ENCODE measurements at regions not wholly inside any gene's neighbourhood (a gene's known extent, or its start where the extent isn't known, plus 50 kb on each side); places are given as distances from the start of the nearest gene placed in this dataset.

GRCh38 chr20:54379893-54380584 lies 95.4 kb upstream of the DOK5 start:
- Mint-ChIP-seq H3K9me3 (peaks cover 5% of the 10 kb centered on the region), H3K27me3 (peaks cover 54% of the 10 kb centered on the region), H3K4me3 (no peak overlapping the region), H3K4me1 (no peaks in the 10 kb centered on the region), H3K27ac (ENCODE audit: low read depth) (no peak overlapping the region), H3K36me3 (ENCODE audit: insufficient read depth) (no peaks in the 10 kb centered on the region)
- DNase-seq (ENCODE audit: low spot score in 2 of 2) (no peak), ATAC-seq (replicated peaks; ENCODE audit: extremely low read depth, poor library complexity, severe bottlenecking) (no peak)

GRCh38 chr20:54382419-54382818 lies 93.0 kb upstream of the DOK5 start:
- no peaks in the 10 kb centered on the region for H3K4me1 Mint-ChIP-seq
- ATAC-seq (replicated peaks; ENCODE audit: extremely low read depth, poor library complexity, severe bottlenecking) (no peak), DNase-seq (ENCODE audit: low spot score in 2 of 2) (no peak)
- H3K9me3 Mint-ChIP-seq: peaks cover 5% of the 10 kb centered on the region
- no peaks in the 10 kb centered on the region for H3K36me3 Mint-ChIP-seq (ENCODE audit: insufficient read depth)
- H3K27me3 Mint-ChIP-seq: peaks cover 63% of the 10 kb centered on the region
- H3K27ac Mint-ChIP-seq (ENCODE audit: low read depth): no peak overlapping the region
- H3K4me3 Mint-ChIP-seq: no peak overlapping the region

GRCh38 chr20:54385746-54386145 lies 89.6 kb upstream of the DOK5 start:
- no peaks in the 10 kb centered on the region for H3K36me3 Mint-ChIP-seq (ENCODE audit: insufficient read depth)
- H3K9me3 Mint-ChIP-seq: peaks cover 5% of the 10 kb centered on the region
- ATAC-seq (replicated peaks; ENCODE audit: extremely low read depth, poor library complexity, severe bottlenecking) (no peak), DNase-seq (ENCODE audit: low spot score in 2 of 2) (no peak)
- H3K4me1 Mint-ChIP-seq: no peaks in the 10 kb centered on the region
- no peak overlapping the region for H3K27ac Mint-ChIP-seq (ENCODE audit: low read depth)
- H3K4me3 Mint-ChIP-seq: no peak overlapping the region
- H3K27me3 Mint-ChIP-seq: peaks cover 52% of the 10 kb centered on the region

GRCh38 chr20:54389596-54390280 lies 85.7 kb upstream of the DOK5 start:
- Mint-ChIP-seq H3K4me3 (no peak overlapping the region), H3K9me3 (no peaks in the 10 kb centered on the region), H3K27ac (ENCODE audit: low read depth) (no peak overlapping the region), H3K4me1 (no peaks in the 10 kb centered on the region), H3K27me3 (peaks cover 12% of the 10 kb centered on the region), H3K36me3 (ENCODE audit: insufficient read depth) (no peaks in the 10 kb centered on the region)
- ATAC-seq (replicated peaks; ENCODE audit: extremely low read depth, poor library complexity, severe bottlenecking) (no peak), DNase-seq (ENCODE audit: low spot score in 2 of 2) (no peak)

GRCh38 chr20:54397292-54398140 lies 77.9 kb upstream of the DOK5 start:
- Mint-ChIP-seq H3K27me3 (peaks cover 11% of the 10 kb centered on the region), H3K36me3 (ENCODE audit: insufficient read depth) (no peaks in the 10 kb centered on the region), H3K4me3 (no peak overlapping the region), H3K27ac (ENCODE audit: low read depth) (no peak overlapping the region), H3K4me1 (no peaks in the 10 kb centered on the region), H3K9me3 (no peaks in the 10 kb centered on the region)
- DNase-seq (ENCODE audit: low spot score in 2 of 2): no peak
- ATAC-seq (replicated peaks; ENCODE audit: extremely low read depth, poor library complexity, severe bottlenecking): no peak

- H3K36me3 Mint-ChIP-seq (ENCODE audit: insufficient read depth): no peaks in the 10 kb centered on the region
- no peak overlapping the region for H3K27ac Mint-ChIP-seq (ENCODE audit: low read depth)
- DNase-seq (ENCODE audit: low spot score in 2 of 2) (no peak), ATAC-seq (replicated peaks; ENCODE audit: extremely low read depth, poor library complexity, severe bottlenecking) (no peak)
- no peaks in the 10 kb centered on the region for H3K9me3 Mint-ChIP-seq
- no peaks in the 10 kb centered on the region for H3K4me1 Mint-ChIP-seq
- peaks cover 15% of the 10 kb centered on the region for H3K27me3 Mint-ChIP-seq
- H3K4me3 Mint-ChIP-seq: no peak overlapping the region
Observed at GRCh38 chr20:54398814-54399213, 76.6 kb upstream of the DOK5 start.

- H3K9me3 Mint-ChIP-seq: no peaks in the 10 kb centered on the region
- H3K27ac Mint-ChIP-seq (ENCODE audit: low read depth): no peak overlapping the region
- ATAC-seq (replicated peaks; ENCODE audit: extremely low read depth, poor library complexity, severe bottlenecking) (no peak), DNase-seq (ENCODE audit: low spot score in 2 of 2) (no peak)
- peaks cover 40% of the 10 kb centered on the region for H3K27me3 Mint-ChIP-seq
- H3K36me3 Mint-ChIP-seq (ENCODE audit: insufficient read depth): no peaks in the 10 kb centered on the region
- no peak overlapping the region for H3K4me3 Mint-ChIP-seq
- H3K4me1 Mint-ChIP-seq: no peaks in the 10 kb centered on the region
Observed at GRCh38 chr20:54405540-54405939, 69.9 kb upstream of the DOK5 start.

GRCh38 chr20:54407459-54407858 lies 67.9 kb upstream of the DOK5 start:
- H3K27me3 Mint-ChIP-seq: peaks cover 29% of the 10 kb centered on the region
- no peak for ATAC-seq (replicated peaks; ENCODE audit: extremely low read depth, poor library complexity, severe bottlenecking)

GRCh38 chr20:54415967-54416366 lies 59.4 kb upstream of the DOK5 start:
- ATAC-seq (replicated peaks; ENCODE audit: extremely low read depth, poor library complexity, severe bottlenecking): no peak
- DNase-seq (ENCODE audit: low spot score in 2 of 2): no peak
- Mint-ChIP-seq H3K9me3 (peaks cover 12% of the 10 kb centered on the region), H3K4me1 (no peaks in the 10 kb centered on the region), H3K27me3 (peaks cover 14% of the 10 kb centered on the region), H3K4me3 (no peak overlapping the region), H3K27ac (ENCODE audit: low read depth) (no peak overlapping the region), H3K36me3 (ENCODE audit: insufficient read depth) (no peaks in the 10 kb centered on the region)

More at GRCh38 chr20:54407459-54407858, 67.9 kb upstream of the DOK5 start:
- Mint-ChIP-seq H3K4me3 (no peak overlapping the region), H3K4me1 (no peaks in the 10 kb centered on the region), H3K9me3 (no peaks in the 10 kb centered on the region), H3K27ac (ENCODE audit: low read depth) (no peak overlapping the region), H3K36me3 (ENCODE audit: insufficient read depth) (no peaks in the 10 kb centered on the region)
- no peak for DNase-seq (ENCODE audit: low spot score in 2 of 2)

- ATAC-seq (replicated peaks; ENCODE audit: extremely low read depth, poor library complexity, severe bottlenecking) (no peak), DNase-seq (ENCODE audit: low spot score in 2 of 2) (no peak)
- Mint-ChIP-seq H3K4me1 (no peaks in the 10 kb centered on the region), H3K27ac (ENCODE audit: low read depth) (no peak overlapping the region), H3K9me3 (peaks cover 12% of the 10 kb centered on the region), H3K4me3 (no peak overlapping the region), H3K36me3 (ENCODE audit: insufficient read depth) (no peaks in the 10 kb centered on the region), H3K27me3 (peaks cover 14% of the 10 kb centered on the region)
Observed at GRCh38 chr20:54416770-54417169, 58.6 kb upstream of the DOK5 start.

- no peak overlapping the region for H3K27ac Mint-ChIP-seq (ENCODE audit: low read depth)
- H3K4me1 Mint-ChIP-seq: no peaks in the 10 kb centered on the region
- H3K27me3 Mint-ChIP-seq: peaks cover 14% of the 10 kb centered on the region
- ATAC-seq (replicated peaks; ENCODE audit: extremely low read depth, poor library complexity, severe bottlenecking) (no peak), DNase-seq (ENCODE audit: low spot score in 2 of 2) (no peak)
- H3K9me3 Mint-ChIP-seq: peaks cover 18% of the 10 kb centered on the region
- H3K36me3 Mint-ChIP-seq (ENCODE audit: insufficient read depth): no peaks in the 10 kb centered on the region
- H3K4me3 Mint-ChIP-seq: no peak overlapping the region
Observed at GRCh38 chr20:54419531-54419930, 55.9 kb upstream of the DOK5 start.

Measured in central memory CD8-positive, alpha-beta T cell (primary cell).